GM12892 (cell line): ENCODE measurements at regions not wholly inside any gene's neighbourhood (a gene's known extent, or its start where the extent isn't known, plus 50 kb on each side); places are given as distances from the start of the nearest gene placed in this dataset.

Source experiments
- DNase-seq: peaks from one replicate; pipeline ENCODE4 v3.0.0; 2011; ENCODE audit not compliant: insufficient read length
- FAIRE-seq: peaks from 2 replicates; lab custom pipeline; 2011; peaks lifted over from hg19 to GRCh38; lab: Jason Lieb, UNC
- POLR2A ChIP-seq: IDR thresholded peaks from 2 replicates; pipeline ENCODE4 v1.6.1; 2011; ENCODE audit warnings: low read depth, low read length, control low read depth
- POLR2AphosphoS5 ChIP-seq: IDR thresholded peaks from 2 replicates; pipeline ENCODE4 v1.6.1; 2011; ENCODE audit warnings: low read depth, low read length, control low read depth
- TAF1 ChIP-seq: IDR thresholded peaks from 2 replicates; pipeline ENCODE4 v1.6.1; 2011; ENCODE audit warnings: low read depth, mild to moderate bottlenecking, control low read depth, low read length, borderline replicate concordance

- no peak for TF ChIP-seq POLR2A
- no peak for TF ChIP-seq TAF1
- TF ChIP-seq POLR2AphosphoS5, result no peak
- no peak for FAIRE-seq
- DNase-seq, result no peak
These were observed 717.9 kb upstream of the ALCAM start for GRCh38 chr3:104648823-104649222.

GRCh38 chr3:104669083-104669482, 697.6 kb upstream of the ALCAM start:
- FAIRE-seq (no peak), DNase-seq (no peak)
- TF ChIP-seq TAF1 (no peak), POLR2AphosphoS5 (no peak), POLR2A (no peak)

GRCh38 chr3:104672331-104672730, 694.4 kb upstream of the ALCAM start:
- no peak for DNase-seq
- FAIRE-seq, result no peak
- TF ChIP-seq TAF1, result no peak

- TF ChIP-seq TAF1, result no peak
- DNase-seq, result no peak
- FAIRE-seq, result no peak
These were observed 692.7 kb upstream of the ALCAM start for GRCh38 chr3:104673981-104674380.

GRCh38 chr3:104676241-104676640, 690.5 kb upstream of the ALCAM start:
- TF ChIP-seq TAF1, result no peak
- DNase-seq (no peak), FAIRE-seq (no peak)

DNA sequence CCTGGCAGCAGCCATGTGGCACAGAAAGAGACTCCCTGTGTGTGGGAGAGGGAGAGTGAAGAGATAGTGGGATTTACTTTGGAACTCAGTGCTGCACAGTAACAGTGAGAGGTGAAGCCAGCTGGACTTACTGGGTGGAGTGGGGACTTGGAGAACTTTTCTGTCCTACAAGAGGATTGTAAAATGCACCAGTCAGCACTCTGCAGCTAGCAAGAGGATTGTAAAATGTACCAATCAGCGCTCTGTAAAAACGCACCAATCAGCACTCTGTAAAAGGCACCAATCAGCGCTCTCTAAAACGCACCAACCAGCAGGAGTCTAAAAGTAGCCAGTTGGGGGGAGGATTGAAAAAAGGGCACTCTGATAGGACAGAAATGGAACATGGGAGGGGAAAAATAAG, 688.8 kb upstream of the ALCAM start:
- TF ChIP-seq POLR2AphosphoS5 (no peak), POLR2A (no peak)
- DNase-seq (no peak), FAIRE-seq (no peak)

GRCh38 chr3:104685492-104685891, 681.2 kb upstream of the ALCAM start:
- TF ChIP-seq TAF1 (no peak), POLR2AphosphoS5 (no peak), POLR2A (no peak)
- no peak for FAIRE-seq
- no peak for DNase-seq

DNA sequence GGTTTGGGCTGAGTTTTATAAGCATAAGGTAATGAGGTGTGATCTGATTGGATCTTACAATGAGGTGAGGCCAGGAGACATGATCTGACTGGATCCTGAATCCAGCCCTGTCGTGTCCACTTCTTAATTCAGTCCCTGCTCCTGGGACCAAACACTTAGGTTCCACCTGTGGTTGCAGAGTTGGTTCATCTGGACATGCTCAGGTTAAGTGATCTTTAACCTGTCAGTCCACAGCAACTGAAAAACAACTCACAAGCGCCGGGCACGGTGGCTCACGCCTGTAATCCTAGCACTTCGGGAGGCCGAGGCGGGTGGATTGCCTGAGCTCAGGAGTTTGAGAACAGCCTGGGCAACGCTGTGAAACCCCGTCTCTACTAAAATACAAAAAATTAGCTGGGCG, 679.3 kb upstream of the ALCAM start:
- TF ChIP-seq POLR2AphosphoS5 (no peak), POLR2A (no peak), TAF1 (no peak)
- FAIRE-seq, result no peak
- no peak for DNase-seq

GRCh38 chr3:104696470-104696869, 670.2 kb upstream of the ALCAM start:
- FAIRE-seq (no peak), DNase-seq (no peak)
- TF ChIP-seq TAF1 (no peak), POLR2A (no peak), POLR2AphosphoS5 (no peak)

DNA sequence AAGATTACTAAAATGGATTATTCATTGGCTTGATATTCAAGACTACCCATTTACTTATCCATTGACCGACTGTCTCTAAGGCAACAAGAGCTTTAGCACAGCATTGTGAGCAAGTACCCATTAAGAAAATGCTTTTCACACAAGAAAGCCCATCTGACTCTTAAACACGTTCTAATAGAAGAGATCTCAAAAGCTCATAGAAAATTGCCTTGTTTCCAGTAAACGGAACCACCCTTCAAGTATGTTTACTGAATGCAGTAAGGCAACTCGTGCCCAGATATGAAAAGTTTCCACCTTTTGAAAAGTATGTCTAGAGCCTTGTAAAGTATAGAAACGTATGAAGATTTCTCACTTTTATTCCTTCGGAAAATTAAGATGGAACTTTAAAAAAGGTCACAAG, 655.3 kb upstream of the ALCAM start:
- FAIRE-seq (no peak), DNase-seq (no peak)
- no peak for TF ChIP-seq TAF1
- TF ChIP-seq POLR2AphosphoS5, result no peak
- no peak for TF ChIP-seq POLR2A

- DNase-seq (no peak), FAIRE-seq (no peak)
- TF ChIP-seq TAF1 (no peak), POLR2A (no peak), POLR2AphosphoS5 (no peak)
These were observed 650.7 kb upstream of the ALCAM start for GRCh38 chr3:104715972-104716371.

- TF ChIP-seq POLR2A, result no peak
- TF ChIP-seq TAF1, result no peak
- no peak for TF ChIP-seq POLR2AphosphoS5
- FAIRE-seq, result peak; percentile 76
- no peak for DNase-seq
These were observed 648.9 kb upstream of the ALCAM start for GRCh38 chr3:104717828-104718196.

- TF ChIP-seq TAF1, result no peak
- no peak for TF ChIP-seq POLR2A
- TF ChIP-seq POLR2AphosphoS5, result no peak
- FAIRE-seq (no peak), DNase-seq (no peak)
These were observed 643.7 kb upstream of the ALCAM start for GRCh38 chr3:104723000-104723399.

GRCh38 chr3:104731074-104731473, 635.6 kb upstream of the ALCAM start:
- FAIRE-seq (no peak), DNase-seq (no peak)
- TF ChIP-seq TAF1 (no peak), POLR2AphosphoS5 (no peak), POLR2A (no peak)
